ENCODE measurements at regions not wholly inside any gene's neighbourhood (a gene's known extent, or its start where the extent isn't known, plus 50 kb on each side); places are given as distances from the start of the nearest gene placed in this dataset.

- no peak for TF ChIP-seq CTCF (IDR thresholded peaks at IDR 0.05; ENCODE audit: low read length)
- no peak for TF ChIP-seq EZH2phosphoT487 (IDR thresholded peaks at IDR 0.05; ENCODE audit: low read length)
- no peak for TF ChIP-seq EZH2 (optimal IDR thresholded peaks at IDR 0.05; ENCODE audit: low read depth, low read length)
These were observed 1399.2 kb upstream of the ATXN8OS start for GRCh38 chr13:68708336-68708908.
